SK-N-SH (cell line): ENCODE measurements at regions not wholly inside any gene's neighbourhood (a gene's known extent, or its start where the extent isn't known, plus 50 kb on each side); places are given as distances from the start of the nearest gene placed in this dataset.

ENCODE experiments used
- CTCF ChIA-PET: fragments of 300-600, 350-600 bp; formaldehyde crosslinking; extraction: SDS; loops from one replicate; lab custom pipeline; 2021; lab: Yijun Ruan, JAX
- POLR2A ChIA-PET: fragments of 350-600 bp; sonication (Branson Sonifier 250); formaldehyde crosslinking; extraction: SDS; loops from one replicate; lab custom pipeline; 2020; ENCODE audit warnings: antibody characterized with exemption, inconsistent platforms; lab: Yijun Ruan, JAX
- DNase-seq: peaks from one replicate; pipeline ENCODE4 v3.0.0; 2012
- H2AFZ ChIP-seq: fragments of 200-600 bp; sonication (generic); 2 replicates; pipeline ENCODE4 v1.8.1; 2016; ENCODE audit warnings: antibody characterized with exemption, mild to moderate bottlenecking, low read depth
- H3F3A ChIP-seq: fragments of 200-600 bp; sonication (generic); replicated peaks from 2 replicates; pipeline ENCODE3; 2016; ENCODE audit warnings: antibody characterized with exemption, mild to moderate bottlenecking; ENCODE audit not compliant: insufficient read depth
- H3K27ac ChIP-seq, 2 experiments: fragments of 200-500 bp in 1 of 2; fragments of 200-600 bp in 1 of 2; sonication (Bioruptor generic) in 1 of 2; sonication (generic), shearing (Covaris generic) in 1 of 2; 2 replicates each; pipeline versions ENCODE4 v1.5.1 to v1.6.1; 2014 to 2016; ENCODE audit warnings: low read depth in 2 of 2, inconsistent platforms in 1 of 2, low read length in 1 of 2, mild to moderate bottlenecking in 1 of 2, mixed read lengths in 1 of 2
- H3K27me3 ChIP-seq: fragments of 200-600 bp; sonication (generic), shearing (Covaris generic); 2 replicates; pipeline ENCODE4 v1.6.1; 2016; ENCODE audit warnings: mixed run types; ENCODE audit not compliant: insufficient read depth
- H3K36me3 ChIP-seq, 2 experiments: fragments of 200-500 bp in 1 of 2; fragments of 200-600 bp in 1 of 2; sonication (Bioruptor generic) in 1 of 2; sonication (generic) in 1 of 2; replicated peaks in 1 of 2; 2 replicates each; pipeline versions ENCODE3 to v1.5.1; 2014 to 2016; ENCODE audit warnings: low read length in 1 of 2, mild to moderate bottlenecking in 1 of 2; ENCODE audit not compliant: insufficient read depth in 2 of 2, control insufficient read depth in 1 of 2
- H3K4me1 ChIP-seq, 2 experiments: fragments of 200-500 bp in 1 of 2; fragments of 200-600 bp in 1 of 2; sonication (Bioruptor generic) in 1 of 2; sonication (generic), shearing (Covaris generic) in 1 of 2; 2 replicates each; pipeline versions ENCODE4 v1.5.1 to v1.6.1; 2014 to 2016; ENCODE audit warnings: low read depth in 1 of 2, low read length in 1 of 2, mixed run types in 1 of 2; ENCODE audit not compliant: insufficient read depth in 2 of 2, control insufficient read depth in 1 of 2
- H3K4me2 ChIP-seq: fragments of 200-600 bp; sonication (generic), shearing (Covaris generic); 2 replicates; pipeline ENCODE4 v1.6.1; 2017; ENCODE audit warnings: mixed run types
- H3K4me3 ChIP-seq, 2 experiments: fragments of 200-500 bp in 1 of 2; fragments of 200-600 bp in 1 of 2; sonication (Bioruptor generic) in 1 of 2; sonication (generic), shearing (Covaris generic) in 1 of 2; 2 replicates each; pipeline versions ENCODE4 v1.5.1 to v1.8.1; 2014 to 2016; ENCODE audit warnings: low read depth in 2 of 2, inconsistent platforms in 1 of 2, low read length in 1 of 2, mild to moderate bottlenecking in 1 of 2, mixed read lengths in 1 of 2, moderate library complexity in 1 of 2
- H3K79me2 ChIP-seq: fragments of 200-600 bp; sonication (generic); 2 replicates; pipeline ENCODE4 v1.8.1; 2017; ENCODE audit warnings: mild to moderate bottlenecking; ENCODE audit not compliant: insufficient read depth
- H3K9ac ChIP-seq: fragments of 200-600 bp; sonication (generic); 2 replicates; pipeline ENCODE4 v1.6.1; 2017; ENCODE audit warnings: mixed run types
- H3K9me2 ChIP-seq: fragments of 200-600 bp; sonication (generic); 2 replicates; pipeline ENCODE4 v1.6.1; 2017; ENCODE audit warnings: mixed run types
- H3K9me3 ChIP-seq: fragments of 200-600 bp; sonication (generic); 2 replicates; pipeline ENCODE4 v1.6.1; 2017; ENCODE audit warnings: mixed run types, mild to moderate bottlenecking, moderate library complexity
- H4K20me1 ChIP-seq: fragments of 200-600 bp; sonication (generic); 2 replicates; pipeline ENCODE4 v1.6.1; 2017; ENCODE audit warnings: mild to moderate bottlenecking, mixed run types; ENCODE audit not compliant: insufficient read depth
- EP300 ChIP-seq, 2 experiments: IDR thresholded peaks; 2 replicates each; pipeline versions ENCODE4 v1.4.0 to v1.6.1; 2012; ENCODE audit warnings: borderline replicate concordance in 1 of 2, low read depth in 1 of 2, low read length in 1 of 2
- EZH2phosphoT487 ChIP-seq: fragments of 200-600 bp; sonication (generic); IDR thresholded peaks from 2 replicates; pipeline ENCODE4 v1.6.1; 2017; ENCODE audit warnings: low read depth, mixed run types, mild to moderate bottlenecking, antibody characterized with exemption, moderate library complexity, borderline replicate concordance
- FOSL2 ChIP-seq: IDR thresholded peaks from 2 replicates; pipeline ENCODE4 v1.4.0; 2012; ENCODE audit warnings: low read depth, mild to moderate bottlenecking, moderate library complexity, borderline replicate concordance
- FOXM1 ChIP-seq: IDR thresholded peaks from 2 replicates; pipeline ENCODE4 v1.4.0; 2012; ENCODE audit warnings: low read depth, mild to moderate bottlenecking
- GATA2 ChIP-seq: sonication (generic); formaldehyde crosslinking; IDR thresholded peaks from 2 replicates; pipeline ENCODE4 v1.5.0; 2020; ENCODE audit warnings: mild to moderate bottlenecking, missing genetic modification reagents
- NFIC ChIP-seq: IDR thresholded peaks from 2 replicates; pipeline ENCODE4 v1.4.0; 2012; ENCODE audit warnings: borderline replicate concordance
- RFX5 ChIP-seq: IDR thresholded peaks from 2 replicates; pipeline ENCODE4 v1.6.1; 2012; ENCODE audit warnings: mild to moderate bottlenecking, improper control_type of control experiment, low read length
- RXRA ChIP-seq: IDR thresholded peaks from 2 replicates; pipeline ENCODE4 v1.4.0; 2012; ENCODE audit warnings: low read depth, mild to moderate bottlenecking, borderline replicate concordance
- SIN3A ChIP-seq: IDR thresholded peaks from 2 replicates; pipeline ENCODE4 v1.6.1; 2012; ENCODE audit warnings: low read depth, mild to moderate bottlenecking, low read length, moderate library complexity, borderline replicate concordance
- TAF1 ChIP-seq: IDR thresholded peaks from 2 replicates; pipeline ENCODE4 v1.6.1; 2012; ENCODE audit warnings: low read depth, mild to moderate bottlenecking, low read length, moderate library complexity, borderline replicate concordance
- TCF12 ChIP-seq: IDR thresholded peaks from 2 replicates; pipeline ENCODE4 v1.4.0; 2012
- YY1 ChIP-seq: IDR thresholded peaks from 2 replicates; pipeline ENCODE4 v1.4.0; 2012; ENCODE audit warnings: low read depth, mild to moderate bottlenecking
- WGBS: methylation state at CpG from one replicate; pipeline ENCODE4 v1.1.6; 2017; ENCODE audit warnings: low lambda C conversion rate; 5-methylcytosine and 5-hydroxymethylcytosine counted together
- TF ChIP-seq, protein P1 (sequence below): fragments of 200-600 bp; sonication (generic); IDR thresholded peaks from 2 replicates; pipeline ENCODE4 v1.6.1; 2017; ENCODE audit warnings: antibody characterized with exemption, mild to moderate bottlenecking, moderate library complexity
- TF ChIP-seq, protein P2 (sequence below): IDR thresholded peaks from 2 replicates; pipeline ENCODE4 v1.4.0; 2012; ENCODE audit warnings: low read depth, borderline replicate concordance
- TF ChIP-seq, protein P3 (sequence below): fragments of 150-350 bp; IDR thresholded peaks from 2 replicates; pipeline ENCODE4 v1.6.1; 2016; ENCODE audit warnings: mild to moderate bottlenecking, low read depth, low read length

DNA sequence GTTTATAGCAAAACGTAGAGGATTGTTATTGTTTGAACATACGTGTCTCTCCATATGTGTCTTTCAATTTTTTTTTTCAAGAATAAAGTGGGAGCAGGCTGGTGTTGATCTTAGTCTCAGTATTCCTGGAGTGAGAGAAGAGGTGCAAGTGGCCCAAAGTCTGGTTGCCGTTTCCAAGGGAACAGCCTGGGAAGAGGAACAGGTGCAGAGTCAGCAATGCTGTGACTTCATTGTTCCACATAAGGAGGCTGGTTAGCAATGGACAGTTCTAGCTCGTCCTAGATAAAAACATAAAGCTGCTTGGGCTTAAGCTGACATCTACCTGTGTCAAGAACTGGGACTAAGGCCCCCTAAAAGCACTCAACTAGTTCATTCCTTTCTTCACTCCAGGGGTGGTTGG, 626.6 kb upstream of the TPK1 start:
- H3K4me1 ChIP-seq, result no peaks in the 10 kb centered on the region
- no peaks in the 10 kb centered on the region for H4K20me1 ChIP-seq
- H3K27me3 ChIP-seq, result no peaks in the 10 kb centered on the region
- peaks cover 18% of the 10 kb centered on the region for H3K9me3 ChIP-seq
- no peak overlapping the region for H2AFZ ChIP-seq
- peaks cover 6% of the 10 kb centered on the region; the same call in 1 of the 2 replicates for H3K9me2 ChIP-seq
- H3K9ac ChIP-seq, result no peak overlapping the region
- H3K4me3 ChIP-seq, result no peak overlapping the region
- POLR2A ChIA-PET, result no interaction called here
- no peak overlapping the region for H3K4me2 ChIP-seq
- H3K79me2 ChIP-seq, result no peaks in the 10 kb centered on the region
- no peak for DNase-seq
- H3K27ac ChIP-seq, result no peak overlapping the region
- CTCF ChIA-PET, result interaction anchor here (0.6 kb wide), 1 partner anchor 972 kb away, joined by 3 read pairs; no protein-coding TSS in a partner anchor
- H3K36me3 ChIP-seq, result no peaks in the 10 kb centered on the region
- H3F3A ChIP-seq, result no peaks in the 10 kb centered on the region
- 10% methylated on average over 4 of the region's 4 CpGs for WGBS
- no peak for TF ChIP-seq EZH2phosphoT487
- TF ChIP-seq, protein P1, sequence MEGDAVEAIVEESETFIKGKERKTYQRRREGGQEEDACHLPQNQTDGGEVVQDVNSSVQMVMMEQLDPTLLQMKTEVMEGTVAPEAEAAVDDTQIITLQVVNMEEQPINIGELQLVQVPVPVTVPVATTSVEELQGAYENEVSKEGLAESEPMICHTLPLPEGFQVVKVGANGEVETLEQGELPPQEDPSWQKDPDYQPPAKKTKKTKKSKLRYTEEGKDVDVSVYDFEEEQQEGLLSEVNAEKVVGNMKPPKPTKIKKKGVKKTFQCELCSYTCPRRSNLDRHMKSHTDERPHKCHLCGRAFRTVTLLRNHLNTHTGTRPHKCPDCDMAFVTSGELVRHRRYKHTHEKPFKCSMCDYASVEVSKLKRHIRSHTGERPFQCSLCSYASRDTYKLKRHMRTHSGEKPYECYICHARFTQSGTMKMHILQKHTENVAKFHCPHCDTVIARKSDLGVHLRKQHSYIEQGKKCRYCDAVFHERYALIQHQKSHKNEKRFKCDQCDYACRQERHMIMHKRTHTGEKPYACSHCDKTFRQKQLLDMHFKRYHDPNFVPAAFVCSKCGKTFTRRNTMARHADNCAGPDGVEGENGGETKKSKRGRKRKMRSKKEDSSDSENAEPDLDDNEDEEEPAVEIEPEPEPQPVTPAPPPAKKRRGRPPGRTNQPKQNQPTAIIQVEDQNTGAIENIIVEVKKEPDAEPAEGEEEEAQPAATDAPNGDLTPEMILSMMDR, result no peak
- TF ChIP-seq FOSL2, result no peak
- TF ChIP-seq, protein P2, sequence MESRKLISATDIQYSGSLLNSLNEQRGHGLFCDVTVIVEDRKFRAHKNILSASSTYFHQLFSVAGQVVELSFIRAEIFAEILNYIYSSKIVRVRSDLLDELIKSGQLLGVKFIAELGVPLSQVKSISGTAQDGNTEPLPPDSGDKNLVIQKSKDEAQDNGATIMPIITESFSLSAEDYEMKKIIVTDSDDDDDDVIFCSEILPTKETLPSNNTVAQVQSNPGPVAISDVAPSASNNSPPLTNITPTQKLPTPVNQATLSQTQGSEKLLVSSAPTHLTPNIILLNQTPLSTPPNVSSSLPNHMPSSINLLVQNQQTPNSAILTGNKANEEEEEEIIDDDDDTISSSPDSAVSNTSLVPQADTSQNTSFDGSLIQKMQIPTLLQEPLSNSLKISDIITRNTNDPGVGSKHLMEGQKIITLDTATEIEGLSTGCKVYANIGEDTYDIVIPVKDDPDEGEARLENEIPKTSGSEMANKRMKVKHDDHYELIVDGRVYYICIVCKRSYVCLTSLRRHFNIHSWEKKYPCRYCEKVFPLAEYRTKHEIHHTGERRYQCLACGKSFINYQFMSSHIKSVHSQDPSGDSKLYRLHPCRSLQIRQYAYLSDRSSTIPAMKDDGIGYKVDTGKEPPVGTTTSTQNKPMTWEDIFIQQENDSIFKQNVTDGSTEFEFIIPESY, result no peak
- TF ChIP-seq FOXM1, result no peak
- no peak for TF ChIP-seq TAF1
- no peak for TF ChIP-seq SIN3A
- TF ChIP-seq GATA2 (CRISPR knock-in tag), result no peak
- TF ChIP-seq RXRA, result no peak
- no peak for TF ChIP-seq YY1
- no peak for TF ChIP-seq RFX5
- TF ChIP-seq EP300 (IDR thresholded peaks at IDR 0.05; ENCODE audit: borderline replicate concordance in 1 of 2, low read depth in 1 of 2, low read length in 1 of 2), result no peak
- no peak for TF ChIP-seq NFIC
- TF ChIP-seq, protein P3, sequence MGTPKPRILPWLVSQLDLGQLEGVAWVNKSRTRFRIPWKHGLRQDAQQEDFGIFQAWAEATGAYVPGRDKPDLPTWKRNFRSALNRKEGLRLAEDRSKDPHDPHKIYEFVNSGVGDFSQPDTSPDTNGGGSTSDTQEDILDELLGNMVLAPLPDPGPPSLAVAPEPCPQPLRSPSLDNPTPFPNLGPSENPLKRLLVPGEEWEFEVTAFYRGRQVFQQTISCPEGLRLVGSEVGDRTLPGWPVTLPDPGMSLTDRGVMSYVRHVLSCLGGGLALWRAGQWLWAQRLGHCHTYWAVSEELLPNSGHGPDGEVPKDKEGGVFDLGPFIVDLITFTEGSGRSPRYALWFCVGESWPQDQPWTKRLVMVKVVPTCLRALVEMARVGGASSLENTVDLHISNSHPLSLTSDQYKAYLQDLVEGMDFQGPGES, result no peak
- TF ChIP-seq TCF12, result no peak
- TF ChIP-seq, all 33 proteins: peak for 0
